GM12891 (cell line): ENCODE measurements at regions not wholly inside any gene's neighbourhood (a gene's known extent, or its start where the extent isn't known, plus 50 kb on each side); places are given as distances from the start of the nearest gene placed in this dataset.
"Not testable (repeated sequence)": the region's sequence is repeated elsewhere in the genome, so short reads cannot be mapped to it uniquely, and the experiment has no call there.

Source experiments
- POLR2A ChIP-seq: IDR thresholded peaks from 2 replicates; pipeline ENCODE4 v1.6.1; 2011; ENCODE audit warnings: low read depth, low read length, control low read depth
- POLR2AphosphoS5 ChIP-seq: IDR thresholded peaks from 2 replicates; pipeline ENCODE4 v1.6.1; 2011; ENCODE audit warnings: low read depth, low read length, control low read depth
- SPI1 ChIP-seq: IDR thresholded peaks from 2 replicates; pipeline ENCODE4 v1.6.1; 2011; ENCODE audit warnings: low read depth, low read length, control low read depth
- TAF1 ChIP-seq: IDR thresholded peaks from 2 replicates; pipeline ENCODE4 v1.6.1; 2011; ENCODE audit warnings: low read depth, low read length, control low read depth

DNA sequence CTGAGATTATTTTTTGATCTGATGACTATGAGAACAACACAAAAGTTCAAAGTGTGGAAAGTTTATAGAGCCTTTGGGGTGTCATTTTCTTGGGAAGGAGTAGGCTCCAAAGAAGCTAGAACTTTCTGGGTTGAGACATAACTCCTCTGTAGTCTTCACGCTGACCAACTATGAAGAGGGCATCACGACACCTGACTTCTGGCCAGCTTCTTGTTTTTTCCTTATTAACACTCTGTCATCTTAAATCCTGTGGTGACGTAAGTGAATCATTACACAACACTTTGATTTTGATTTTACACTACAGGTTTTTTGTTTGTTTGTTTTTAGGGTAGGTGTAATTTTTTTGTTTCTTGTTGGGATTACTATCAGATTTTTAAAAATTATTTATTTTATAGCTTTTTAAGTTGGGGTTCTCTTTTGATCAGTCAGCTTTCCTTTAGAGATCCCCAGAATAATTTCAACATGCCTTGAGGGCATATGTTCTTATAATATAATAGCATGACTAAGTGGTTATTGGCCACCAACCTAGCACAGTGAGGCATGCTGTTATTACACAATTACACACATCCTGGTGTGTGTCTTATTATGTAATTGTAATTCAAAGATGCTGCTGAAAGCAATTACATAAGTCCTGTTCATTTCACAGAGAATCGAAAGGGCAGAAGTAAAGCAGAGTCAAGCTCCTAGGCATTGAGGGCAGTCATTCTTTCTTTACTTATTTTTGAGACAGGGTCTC, 281.6 kb upstream of the NOTCH2NLA start:
- TF ChIP-seq TAF1, POLR2A, POLR2AphosphoS5, SPI1: not testable (repeated sequence)
